Keratinocyte (primary cell): ENCODE measurements at regions not wholly inside any gene's neighbourhood (a gene's known extent, or its start where the extent isn't known, plus 50 kb on each side); places are given as distances from the start of the nearest gene placed in this dataset.

ENCODE experiments used
- DNase-seq: peaks from one replicate; pipeline ENCODE4 v3.0.0-alpha.2; 2011; ENCODE audit warnings: low read depth, missing footprints, low spot score
- FAIRE-seq: peaks from 2 replicates; lab custom pipeline; 2011; peaks lifted over from hg19 to GRCh38; lab: Jason Lieb, UNC
- H2AFZ ChIP-seq: 2 replicates; pipeline ENCODE4 v1.6.0; 2012; ENCODE audit warnings: low read length, control low read depth, inconsistent platforms; ENCODE audit not compliant: control insufficient read depth
- H3K27ac ChIP-seq: 2 replicates; pipeline ENCODE4 v1.5.1; 2011; ENCODE audit warnings: low read length; ENCODE audit not compliant: control insufficient read depth, insufficient read depth
- H3K27me3 ChIP-seq: 3 replicates; pipeline ENCODE4 v1.6.0; 2011; ENCODE audit warnings: low read length; ENCODE audit not compliant: control insufficient read depth, insufficient read depth; ENCODE audit errors: extremely low read depth
- H3K36me3 ChIP-seq, 2 experiments: 2 replicates in 1 of 2; 3 replicates in 1 of 2; pipeline ENCODE4 v1.5.1; 2011; ENCODE audit warnings: low read length in 2 of 2, mild to moderate bottlenecking in 1 of 2; ENCODE audit not compliant: control insufficient read depth in 2 of 2, insufficient read depth in 2 of 2; ENCODE audit errors: extremely low read depth in 1 of 2
- H3K4me1 ChIP-seq: 3 replicates; pipeline ENCODE4 v1.5.1; 2011; ENCODE audit warnings: low read length; ENCODE audit not compliant: control insufficient read depth, insufficient read depth; ENCODE audit errors: extremely low read depth
- H3K4me2 ChIP-seq: 3 replicates; pipeline ENCODE4 v1.6.0; 2011; ENCODE audit warnings: low read depth, low read length; ENCODE audit not compliant: control insufficient read depth, insufficient read depth; ENCODE audit errors: extremely low read depth
- H3K4me3 ChIP-seq, 3 experiments: fragments of 200-600 bp in 1 of 3; sonication (generic) in 1 of 3; 2 replicates in 2 of 3; 3 replicates in 1 of 3; pipeline ENCODE4 v1.5.1; 2011 to 2016; ENCODE audit warnings: low read length in 3 of 3, mild to moderate bottlenecking in 3 of 3, control low read depth in 2 of 3, inconsistent platforms in 1 of 3, low read depth in 1 of 3, mixed read lengths in 1 of 3, mixed run types in 1 of 3, moderate library complexity in 1 of 3; ENCODE audit not compliant: control insufficient read depth in 2 of 3, insufficient read depth in 2 of 3; ENCODE audit errors: extremely low read depth in 1 of 3
- H3K79me2 ChIP-seq: 2 replicates; pipeline ENCODE4 v1.6.0; 2012; ENCODE audit warnings: low read length; ENCODE audit not compliant: control insufficient read depth, insufficient read depth
- H3K9ac ChIP-seq: 3 replicates; pipeline ENCODE4 v1.6.0; 2011; ENCODE audit warnings: low read length; ENCODE audit not compliant: control insufficient read depth, insufficient read depth; ENCODE audit errors: extremely low read depth
- H3K9me1 ChIP-seq: 3 replicates; pipeline ENCODE4 v1.6.0; 2011; ENCODE audit warnings: low read length; ENCODE audit not compliant: control insufficient read depth, insufficient read depth; ENCODE audit errors: extremely low read depth
- H3K9me3 ChIP-seq: 2 replicates; pipeline ENCODE4 v1.5.1; 2012; ENCODE audit warnings: low read depth, low read length; ENCODE audit not compliant: control insufficient read depth
- H4K20me1 ChIP-seq: 3 replicates; pipeline ENCODE4 v1.6.0; 2011; ENCODE audit warnings: low read length; ENCODE audit not compliant: control insufficient read depth, insufficient read depth; ENCODE audit errors: extremely low read depth
- CTCF ChIP-seq, 3 experiments: IDR thresholded peaks in 1 of 3; conservative IDR thresholded peaks in 1 of 3; optimal IDR thresholded peaks in 1 of 3; 2 replicates in 2 of 3; 3 replicates in 1 of 3; pipeline versions ENCODE3 to v1.5.1; 2011; ENCODE audit warnings: low read length in 3 of 3, mild to moderate bottlenecking in 3 of 3, moderate library complexity in 2 of 3, control low read depth in 1 of 3, inconsistent platforms in 1 of 3; ENCODE audit not compliant: insufficient read depth in 2 of 3; ENCODE audit errors: extremely low read depth in 1 of 3
- EZH2 ChIP-seq: IDR thresholded peaks from one replicate; pipeline ENCODE4 v1.6.1; 2012; ENCODE audit warnings: inconsistent platforms, mild to moderate bottlenecking, low read length, moderate library complexity
- dilution Hi-C: fragments of 300-500 bp; cut with MboI; formaldehyde crosslinking; loops from one replicate; pipeline ENCODE4 v1.7.0; 2020; ENCODE audit warnings: low sequenced_read_pairs; ENCODE audit not compliant: extremely low pct_ligation_motif_present

GRCh38 chr6:170134031-170134470 lies 156.8 kb downstream of the DLL1 start:
- no peaks in the 10 kb centered on the region for H3K27me3 ChIP-seq
- FAIRE-seq = no peak

DNA sequence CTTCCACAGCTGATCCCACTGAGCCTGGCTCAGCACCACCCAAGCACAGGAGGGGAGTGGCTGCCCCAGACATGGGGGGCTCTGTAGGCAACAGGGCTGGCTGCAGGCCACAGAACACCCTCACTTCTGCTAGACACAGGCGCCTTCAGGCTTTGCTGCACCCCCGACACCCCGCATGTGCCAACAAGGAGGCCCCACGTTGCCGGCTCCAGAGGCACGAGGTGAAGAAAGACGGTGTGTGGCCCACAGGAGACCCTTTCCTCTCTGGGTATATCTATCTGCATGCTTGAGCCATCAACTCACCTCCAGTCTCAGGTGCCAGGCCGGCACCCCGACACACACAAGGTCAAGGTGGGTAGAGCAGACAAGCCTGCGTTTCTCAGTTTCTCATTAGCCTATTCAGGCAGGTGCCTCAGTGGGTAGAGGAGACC lies 158.3 kb downstream of the DLL1 start:
- Histone ChIP-seq H3K27me3 (no peaks in the 10 kb centered on the region), H3K9me3 (no peaks in the 10 kb centered on the region)

More at GRCh38 chr6:170134031-170134470, 156.8 kb downstream of the DLL1 start:
- no peaks in the 10 kb centered on the region for H3K79me2 ChIP-seq
- no peak overlapping the region for H3K4me2 ChIP-seq
- no peaks in the 10 kb centered on the region for H3K9me1 ChIP-seq
- no peak for DNase-seq
- H3K27ac ChIP-seq = no peak overlapping the region
- no peaks in the 10 kb centered on the region for H4K20me1 ChIP-seq
- no peak for TF ChIP-seq EZH2
- TF ChIP-seq CTCF (optimal IDR thresholded peaks at IDR 0.05 in 1 of 3, IDR thresholded peaks at IDR 0.05 in 1 of 3, conservative IDR thresholded peaks at IDR 0.05 in 1 of 3; ENCODE audit: extremely low read depth in 1 of 3, insufficient read depth in 2 of 3, low read length in 3 of 3) = no peak
- no peak overlapping the region for H3K9ac ChIP-seq
- no peaks in the 10 kb centered on the region for H3K36me3 ChIP-seq
- no peak overlapping the region for H2AFZ ChIP-seq
- peaks cover 13% of the 10 kb centered on the region for H3K4me1 ChIP-seq
- H3K4me3 ChIP-seq = no peak overlapping the region
- dilution Hi-C loops = loop anchor here (25.0 kb wide), 1 partner anchor 297 kb away; no protein-coding TSS in a partner anchor
- no peaks in the 10 kb centered on the region for H3K9me3 ChIP-seq

More for the DNA sequence above, 158.3 kb downstream of the DLL1 start:
- Histone ChIP-seq H2AFZ (no peak overlapping the region), H3K4me3 (no peak overlapping the region), H3K4me2 (no peak overlapping the region), H4K20me1 (no peaks in the 10 kb centered on the region), H3K9me1 (no peaks in the 10 kb centered on the region), H3K27ac (no peak overlapping the region), H3K36me3 (no peaks in the 10 kb centered on the region), H3K4me1 (peaks cover 12% of the 10 kb centered on the region), H3K9ac (no peak overlapping the region), H3K79me2 (no peaks in the 10 kb centered on the region)
- no peak for TF ChIP-seq EZH2
- TF ChIP-seq CTCF (optimal IDR thresholded peaks at IDR 0.05 in 1 of 3, IDR thresholded peaks at IDR 0.05 in 1 of 3, conservative IDR thresholded peaks at IDR 0.05 in 1 of 3; ENCODE audit: extremely low read depth in 1 of 3, insufficient read depth in 2 of 3, low read length in 3 of 3) = no peak
- DNase-seq (no peak), FAIRE-seq (no peak)
- dilution Hi-C loops = loop anchor here (25.0 kb wide), 1 partner anchor 295 kb away; no protein-coding TSS in a partner anchor
